Neural progenitor cell (in vitro differentiated cells): ENCODE measurements at regions not wholly inside any gene's neighbourhood (a gene's known extent, or its start where the extent isn't known, plus 50 kb on each side); places are given as distances from the start of the nearest gene placed in this dataset.

Experiments used
- CTCF ChIP-seq: fragments of 200-600 bp; sonication (generic); IDR thresholded peaks from 2 replicates; pipeline ENCODE4 v1.5.1; 2017; ENCODE audit warnings: antibody characterized with exemption, mild to moderate bottlenecking
- EZH2 ChIP-seq: fragments of 200-600 bp; sonication (generic); IDR thresholded peaks from 2 replicates; pipeline ENCODE4 v1.6.1; 2017; ENCODE audit warnings: antibody characterized with exemption, mild to moderate bottlenecking, moderate library complexity
- EZH2phosphoT487 ChIP-seq: fragments of 200-600 bp; sonication (generic); IDR thresholded peaks from 2 replicates; pipeline ENCODE4 v1.6.1; 2017; ENCODE audit warnings: antibody characterized with exemption

GRCh38 chr18:6486313-6486712 is 71.6 kb upstream of the L3MBTL4 start:
- TF ChIP-seq EZH2: no peak
- TF ChIP-seq CTCF: no peak
- no peak for TF ChIP-seq EZH2phosphoT487
